A549 (cell line): ENCODE measurements at regions not wholly inside any gene's neighbourhood (a gene's known extent, or its start where the extent isn't known, plus 50 kb on each side); places are given as distances from the start of the nearest gene placed in this dataset.

Experiments
- CTCF ChIP-seq: fragments of >200 bp; sonication (Bioruptor Twin); formaldehyde crosslinking; IDR thresholded peaks from 3 replicates; pipeline ENCODE4 v1.5.1; 2016
- EHF ChIP-seq: fragments of 250-450 bp; sonication (Bioruptor Pico); IDR thresholded peaks from 2 replicates; pipeline ENCODE4 v1.5.0; 2020; ENCODE audit warnings: mild to moderate bottlenecking
- ELK1 ChIP-seq: fragments of 150-350 bp; IDR thresholded peaks from 2 replicates; pipeline ENCODE4 v1.6.1; 2014; ENCODE audit warnings: low read depth, mild to moderate bottlenecking, low read length
- KDM5A ChIP-seq: fragments of 200-600 bp; sonication (generic); IDR thresholded peaks from 2 replicates; pipeline ENCODE4 v1.6.1; 2016; ENCODE audit warnings: antibody characterized with exemption, mild to moderate bottlenecking
- NPAS2 ChIP-seq: fragments of 250-450 bp; sonication (Bioruptor Pico); IDR thresholded peaks from 2 replicates; pipeline ENCODE4 v1.8.0; 2022; ENCODE audit warnings: mild to moderate bottlenecking, moderate library complexity, borderline replicate concordance
- RAD21 ChIP-seq, 2 experiments: fragments of >200 bp in 1 of 2; sonication (Bioruptor Twin) in 1 of 2; formaldehyde crosslinking in 1 of 2; IDR thresholded peaks in 1 of 2; conservative IDR thresholded peaks in 1 of 2; 2 replicates in 1 of 2; 3 replicates in 1 of 2; pipeline ENCODE4 v1.6.1; 2012 to 2018; ENCODE audit warnings: inconsistent platforms in 1 of 2
- REST ChIP-seq: fragments of 200-600 bp; sonication (generic); IDR thresholded peaks from 2 replicates; pipeline ENCODE4 v1.6.1; 2016; ENCODE audit warnings: antibody characterized with exemption, mild to moderate bottlenecking, moderate library complexity
- ZC3H11A ChIP-seq: fragments of 450-650 bp; IDR thresholded peaks from 2 replicates; pipeline ENCODE4 v1.6.1; 2014; ENCODE audit warnings: antibody characterized with exemption, mild to moderate bottlenecking

- TF ChIP-seq NPAS2 (CRISPR knock-in tag) (no peak), EHF (CRISPR knock-in tag) (no peak), KDM5A (no peak), REST (no peak), ELK1 (no peak), ZC3H11A (no peak), RAD21 (conservative IDR thresholded peaks at IDR 0.05 in 1 of 2, IDR thresholded peaks at IDR 0.05 in 1 of 2) (no peak), CTCF (no peak)
Measured at GRCh38 chr2:122822319-122822718, 1066.9 kb downstream of the TSN start.
